Ovary (tissue), 7 donors: ENCODE measurements at regions not wholly inside any gene's neighbourhood (a gene's known extent, or its start where the extent isn't known, plus 50 kb on each side); places are given as distances from the start of the nearest gene placed in this dataset.

Experiments used
- DNase-seq, 5 donors: peaks; one replicate each; pipeline ENCODE4 v3.0.0-alpha.2; 2019 to 2020
- H3K27ac ChIP-seq, 2 donors: fragments of 200-600 bp; one replicate each; pipeline versions ENCODE4 v1.5.1 to v1.8.0; 2019 to 2022
- H3K27me3 ChIP-seq: fragments of 200-600 bp; one replicate; pipeline ENCODE4 v1.8.0; 2022
- H3K36me3 ChIP-seq: fragments of 200-600 bp; sonication (generic); one replicate; pipeline ENCODE4 v1.5.1; 2019
- H3K4me1 ChIP-seq: one replicate; pipeline ENCODE4 v1.8.1; 2013; ENCODE audit warnings: mild to moderate bottlenecking, moderate library complexity; ENCODE audit not compliant: insufficient read depth
- H3K4me3 ChIP-seq: fragments of 200-600 bp; sonication (generic); one replicate; pipeline ENCODE4 v1.5.1; 2017
- H3K9me3 ChIP-seq, 2 donors: fragments of 200-600 bp in 1 of 2; sonication (generic) in 1 of 2; one replicate each; pipeline versions ENCODE4 v1.5.1 to v1.8.1; 2013 to 2019; ENCODE audit warnings: mild to moderate bottlenecking in 1 of 2, moderate library complexity in 1 of 2
- EP300 ChIP-seq: sonication (generic); formaldehyde crosslinking; IDR thresholded peaks from one replicate; pipeline ENCODE4 v1.6.1; 2017; ENCODE audit warnings: antibody characterized with exemption
- POLR2A ChIP-seq: fragments of 450-650 bp; IDR thresholded peaks from one replicate; pipeline ENCODE4 v1.6.1; 2017; ENCODE audit warnings: antibody characterized with exemption, mild to moderate bottlenecking, moderate library complexity
- WGBS, 3 donors: extraction: QIAGEN DNeasy Blood & Tissue Kit in 1 of 3; methylation state at CpG; one replicate each; pipeline versions ENCODE4 v1.1.5 to v1.1.7; 2013 to 2017; 5-methylcytosine and 5-hydroxymethylcytosine counted together
- intact Hi-C, 4 donors: fragments of 100-400 bp; cut with DNase I; formaldehyde crosslinking; loops; one replicate each; pipeline versions ENCODE4 v1.11.0 to v1.15.1; 2022 to 2023
- TF ChIP-seq, protein P1 (sequence below), 3 donors: fragments of 450-650 bp in 2 of 3; fragments of 200-600 bp in 1 of 3; IDR thresholded peaks; one replicate each; pipeline versions ENCODE4 v1.5.1 to v1.8.0; 2016 to 2022; ENCODE audit warnings: antibody characterized with exemption in 3 of 3, mild to moderate bottlenecking in 1 of 3
- donor health status: DM: no; HTN: no; CAD: no; lungs with moderate emphysema.
- donor health status: DM: no; HTN: no; CAD: no.
- donor health status: Bipolar disorder and iron deficiency.
- donor health status: DM: no; HTN: no; CAD: no.
- donor health status: DM: yes; HTN: yes; CAD: no.

DNA sequence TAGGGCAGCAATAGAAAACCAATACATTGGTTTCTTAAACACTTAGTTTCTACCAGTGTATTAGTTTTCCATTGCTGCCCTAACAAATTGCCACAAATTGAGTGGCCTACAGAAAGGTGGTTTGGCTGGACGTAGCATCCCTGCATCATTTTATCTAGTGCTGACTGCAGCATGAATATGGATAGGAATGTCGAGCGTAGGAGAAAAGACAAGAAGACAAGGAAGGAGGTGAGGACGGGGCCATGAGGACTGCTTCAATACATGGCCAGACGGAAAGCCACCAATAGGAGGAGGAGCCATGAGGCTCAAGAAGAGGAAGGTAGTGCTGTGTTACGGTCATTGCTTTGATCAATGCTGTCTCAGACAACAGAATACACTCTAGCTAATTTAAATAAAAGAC lies 154.5 kb upstream of the NDUFV2 start:
- Histone ChIP-seq H3K36me3 (no peaks in the 10 kb centered on the region), H3K4me1 (peaks cover 1% of the 10 kb centered on the region), H3K27ac (no peak overlapping the region), H3K9me3 (no peaks in the 10 kb centered on the region), H3K4me3 (no peak overlapping the region), H3K27me3 (no peaks in the 10 kb centered on the region)
- DNase-seq, result no peak
- 86 to 89% (median 89%) methylated on average over 6 of the region's 6 CpGs for WGBS, 3 donors
- intact Hi-C loops, result no loop called here
- TF ChIP-seq EP300 (no peak), POLR2A (no peak)
- TF ChIP-seq, protein P1, sequence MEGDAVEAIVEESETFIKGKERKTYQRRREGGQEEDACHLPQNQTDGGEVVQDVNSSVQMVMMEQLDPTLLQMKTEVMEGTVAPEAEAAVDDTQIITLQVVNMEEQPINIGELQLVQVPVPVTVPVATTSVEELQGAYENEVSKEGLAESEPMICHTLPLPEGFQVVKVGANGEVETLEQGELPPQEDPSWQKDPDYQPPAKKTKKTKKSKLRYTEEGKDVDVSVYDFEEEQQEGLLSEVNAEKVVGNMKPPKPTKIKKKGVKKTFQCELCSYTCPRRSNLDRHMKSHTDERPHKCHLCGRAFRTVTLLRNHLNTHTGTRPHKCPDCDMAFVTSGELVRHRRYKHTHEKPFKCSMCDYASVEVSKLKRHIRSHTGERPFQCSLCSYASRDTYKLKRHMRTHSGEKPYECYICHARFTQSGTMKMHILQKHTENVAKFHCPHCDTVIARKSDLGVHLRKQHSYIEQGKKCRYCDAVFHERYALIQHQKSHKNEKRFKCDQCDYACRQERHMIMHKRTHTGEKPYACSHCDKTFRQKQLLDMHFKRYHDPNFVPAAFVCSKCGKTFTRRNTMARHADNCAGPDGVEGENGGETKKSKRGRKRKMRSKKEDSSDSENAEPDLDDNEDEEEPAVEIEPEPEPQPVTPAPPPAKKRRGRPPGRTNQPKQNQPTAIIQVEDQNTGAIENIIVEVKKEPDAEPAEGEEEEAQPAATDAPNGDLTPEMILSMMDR (IDR thresholded peaks at IDR 0.05), result no peak

DNA sequence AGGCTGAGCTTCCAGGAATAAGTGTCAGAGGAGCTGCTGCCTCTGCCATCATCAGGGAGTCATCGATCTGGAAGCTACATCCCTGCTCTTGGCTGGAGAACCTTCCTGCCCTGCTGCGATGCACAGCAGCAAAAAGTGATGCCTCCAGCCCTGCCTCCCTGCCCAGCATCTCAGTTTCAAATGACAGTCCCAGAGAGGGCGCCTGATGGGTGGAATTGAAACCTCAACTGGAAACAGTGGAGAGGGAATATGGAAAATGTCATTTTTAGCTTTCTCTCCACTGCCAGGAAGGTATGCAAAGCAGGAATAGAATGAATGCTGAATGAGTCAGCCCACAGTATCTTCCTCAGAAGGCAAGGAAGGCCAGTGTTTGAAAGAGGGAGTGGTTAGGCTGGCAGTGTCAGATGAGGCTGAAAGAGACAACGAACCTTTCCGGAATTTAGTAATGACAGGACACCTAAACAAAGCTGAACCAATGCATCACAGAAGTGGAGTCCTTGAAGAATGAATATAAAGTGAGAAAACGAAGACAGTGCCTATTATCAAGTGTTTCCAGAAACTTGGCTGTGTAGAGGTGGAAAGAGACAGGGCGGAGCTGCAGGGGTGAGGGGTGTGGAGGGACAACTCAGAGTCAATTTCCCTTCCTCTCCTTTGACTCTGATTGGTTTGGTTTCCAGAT lies 153.9 kb upstream of the NDUFV2 start:
- no peaks in the 10 kb centered on the region for H3K27me3 ChIP-seq
- no peak overlapping the region for H3K4me3 ChIP-seq
- no peaks in the 10 kb centered on the region for H3K9me3 ChIP-seq
- peaks cover 1% of the 10 kb centered on the region for H3K4me1 ChIP-seq
- DNase-seq, result no peak
- intact Hi-C loops, result no loop called here
- H3K36me3 ChIP-seq, result no peaks in the 10 kb centered on the region
- no peak overlapping the region for H3K27ac ChIP-seq
- TF ChIP-seq EP300 (no peak), POLR2A (no peak)
- TF ChIP-seq, protein P1 (IDR thresholded peaks at IDR 0.05), result no peak
- 35 to 45% (median 39%) methylated on average over 7 of the region's 7 CpGs for WGBS, 3 donors

DNA sequence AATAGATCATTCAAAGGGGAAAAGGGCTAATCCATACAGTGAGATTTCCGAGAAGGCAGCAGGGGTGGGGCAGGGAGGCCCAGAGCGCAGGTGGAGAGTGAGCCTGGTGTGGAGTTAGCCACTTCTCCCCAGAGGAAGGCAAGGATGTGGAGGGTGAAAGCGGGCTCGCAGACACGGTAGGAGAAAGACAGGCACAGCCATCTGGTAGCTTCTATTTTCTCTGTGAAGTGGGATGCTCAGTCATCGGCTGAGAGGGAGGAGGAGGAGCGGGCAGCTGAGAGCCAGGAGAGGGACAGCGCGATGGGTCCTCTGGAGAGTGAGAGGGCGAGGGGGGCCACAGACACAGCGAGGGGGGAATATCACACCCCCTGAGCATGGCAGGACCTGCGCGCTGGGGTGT lies 153.3 kb upstream of the NDUFV2 start:
- no peak for DNase-seq
- Histone ChIP-seq H3K4me1 (peaks cover 1% of the 10 kb centered on the region), H3K36me3 (no peaks in the 10 kb centered on the region), H3K4me3 (no peak overlapping the region), H3K9me3 (no peaks in the 10 kb centered on the region), H3K27me3 (no peaks in the 10 kb centered on the region), H3K27ac (no peak overlapping the region)
- TF ChIP-seq POLR2A, result no peak
- TF ChIP-seq, protein P1 (IDR thresholded peaks at IDR 0.05), result no peak
- TF ChIP-seq EP300, result no peak
- 37 to 42% (median 40%) methylated on average over 13 of the region's 13 CpGs for WGBS, 3 donors
- intact Hi-C loops, result no loop called here

DNA sequence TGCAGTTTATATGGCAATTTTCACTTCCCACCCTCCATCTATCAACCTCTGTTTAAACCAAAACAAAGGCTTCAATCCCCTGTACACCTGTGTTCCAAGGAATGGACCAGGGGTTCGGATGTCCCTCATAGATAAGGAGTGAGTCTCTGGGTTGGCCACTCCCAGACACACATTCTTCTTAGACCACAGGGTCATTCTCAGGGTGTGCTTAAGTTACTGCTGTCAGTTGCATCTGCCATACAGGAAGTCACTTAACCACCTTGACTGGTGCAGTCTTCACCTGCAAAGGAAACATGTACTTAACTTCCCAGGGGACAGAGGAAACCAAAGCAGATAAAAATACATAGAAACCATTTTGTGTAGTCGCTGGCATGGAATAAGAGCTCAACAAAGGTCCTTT lies 151.0 kb upstream of the NDUFV2 start:
- TF ChIP-seq POLR2A (no peak), EP300 (no peak)
- TF ChIP-seq, protein P1 (IDR thresholded peaks at IDR 0.05), result no peak
- Histone ChIP-seq H3K4me1 (peaks cover 1% of the 10 kb centered on the region), H3K4me3 (no peak overlapping the region), H3K27ac (no peak overlapping the region), H3K9me3 (no peaks in the 10 kb centered on the region), H3K36me3 (no peaks in the 10 kb centered on the region), H3K27me3 (no peaks in the 10 kb centered on the region)
- intact Hi-C loops, result no loop called here
- WGBS, 3 donors, result 88 to 93% (median 92%) methylated on average over 2 of the region's 2 CpGs
- no peak for DNase-seq
